Embryonic facial prominence (tissue), 1 donor: ENCODE measurements at regions not wholly inside any gene's neighbourhood (a gene's known extent, or its start where the extent isn't known, plus 50 kb on each side); places are given as distances from the start of the nearest gene placed in this dataset.

Experiments
- DNase-seq: peaks from one replicate; pipeline ENCODE4 v3.0.0-alpha.2; 2016; ENCODE audit errors: extremely low spot score

DNA sequence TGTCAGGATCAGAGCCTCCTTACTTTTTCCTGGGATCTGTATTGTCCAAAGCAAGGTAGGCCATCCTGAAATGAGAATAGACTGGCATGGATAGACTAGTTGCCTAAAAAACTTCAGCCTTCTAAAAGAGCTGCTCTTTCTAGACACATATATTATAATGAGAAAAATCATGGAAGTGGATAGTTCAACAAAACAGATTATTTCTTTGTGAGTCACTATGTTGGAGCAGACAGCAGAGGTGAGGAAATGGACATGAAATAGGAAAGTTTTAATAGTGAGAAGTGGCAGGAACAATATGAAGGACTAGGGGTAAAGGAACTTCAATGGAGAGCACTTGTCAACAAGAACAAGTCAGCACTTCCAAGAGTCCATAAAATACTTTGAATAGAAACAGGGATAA, 101.9 kb upstream of the ANO3 start:
- DNase-seq = no peak

DNA sequence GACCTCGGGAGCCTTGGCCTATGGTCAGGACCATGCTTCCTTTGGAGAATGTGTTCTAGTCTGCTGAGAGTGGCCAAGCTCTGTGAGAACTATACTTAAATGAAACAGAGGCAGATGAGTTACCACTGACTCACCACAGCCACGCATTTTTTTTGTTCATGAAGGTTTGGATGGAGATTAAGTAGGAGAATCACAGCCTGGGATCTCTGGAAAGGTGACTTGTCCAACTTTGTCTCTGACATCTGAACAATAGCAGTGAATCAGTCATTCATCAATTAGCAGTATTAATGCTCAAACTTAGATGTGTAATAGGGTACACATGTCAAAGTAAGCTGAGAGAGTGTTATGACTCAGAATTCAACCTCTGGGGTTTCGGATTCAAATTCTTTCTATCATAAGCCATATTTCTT, 100.7 kb upstream of the ANO3 start:
- DNase-seq = no peak

DNA sequence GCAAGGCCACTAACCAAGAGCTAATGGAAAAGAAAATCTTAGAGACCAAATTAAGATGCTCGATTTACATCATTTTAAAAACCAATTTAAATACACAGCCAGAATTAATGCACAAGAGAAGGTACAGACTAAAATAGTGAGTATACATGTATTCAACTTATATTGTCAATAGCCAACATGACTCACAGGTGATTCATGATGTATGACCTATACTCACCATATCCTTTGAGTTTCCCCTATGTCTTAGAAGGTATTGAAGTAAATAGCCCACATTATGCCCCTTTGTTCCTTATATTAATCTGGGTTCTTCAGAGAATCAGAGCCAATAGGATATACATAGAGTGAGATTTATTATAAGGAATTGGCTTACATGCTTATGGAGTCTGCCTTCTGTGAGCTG, 97.5 kb upstream of the ANO3 start:
- no peak for DNase-seq

DNA sequence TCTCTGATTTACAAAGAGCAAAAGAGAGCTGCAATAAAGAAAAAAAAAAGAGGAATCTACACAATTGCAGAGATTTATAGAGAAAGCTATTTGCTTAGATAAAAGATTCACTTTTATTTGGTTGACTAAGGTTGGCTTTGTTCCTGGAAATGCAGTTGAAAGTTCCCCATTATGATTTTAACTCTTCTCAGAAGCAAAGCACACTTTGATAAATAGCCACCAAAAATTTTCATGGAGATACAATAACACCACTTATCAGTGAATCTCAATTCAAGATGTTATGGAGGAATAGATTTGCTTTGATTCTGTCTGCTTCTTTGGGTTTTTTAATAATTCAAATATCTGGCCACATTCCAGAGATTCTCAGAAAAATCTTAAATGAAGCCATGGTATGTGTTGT, 88.5 kb upstream of the ANO3 start:
- no peak for DNase-seq

- no peak for DNase-seq
These were observed 87.7 kb upstream of the ANO3 start for GRCh38 chr11:26244207-26244606.

DNA sequence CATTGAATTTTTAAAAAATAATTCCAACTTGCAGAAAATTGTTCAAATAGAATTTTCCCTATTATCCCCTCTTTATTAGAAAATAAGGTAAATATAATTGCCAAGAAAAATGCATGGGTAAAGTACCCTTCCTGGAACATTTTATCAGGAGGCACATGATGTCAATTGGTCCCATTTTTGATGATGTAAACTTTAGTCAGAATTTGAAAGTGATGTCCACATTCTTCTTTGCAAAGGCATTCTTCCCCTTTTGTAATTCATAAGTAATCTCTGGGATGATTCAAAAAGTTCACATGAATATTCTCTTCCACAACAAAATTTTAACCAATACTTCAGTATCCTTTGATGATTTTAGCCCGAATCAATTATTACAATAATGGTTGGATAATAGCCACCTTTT, 86.9 kb upstream of the ANO3 start:
- no peak for DNase-seq

DNA sequence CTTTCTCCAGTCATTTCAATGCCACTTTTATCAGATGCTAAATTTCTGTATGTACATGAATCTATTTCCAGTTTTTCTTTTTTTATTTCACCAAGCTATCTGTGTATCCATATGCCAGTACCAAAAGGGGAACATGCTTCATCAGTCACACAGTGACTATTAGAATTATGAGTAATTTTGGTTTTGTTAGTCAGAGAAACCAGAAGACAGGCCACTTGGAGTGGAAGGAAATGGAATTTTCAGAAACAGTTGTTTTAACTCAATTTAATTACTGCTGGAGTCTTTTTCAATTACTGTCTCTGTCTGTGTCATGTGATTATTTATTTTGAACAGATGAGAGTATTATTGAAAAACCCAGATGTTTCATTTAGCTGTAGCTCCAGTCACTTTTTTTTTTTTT, 84.6 kb upstream of the ANO3 start:
- DNase-seq = no peak

- DNase-seq = no peak
These were observed 83.3 kb upstream of the ANO3 start for GRCh38 chr11:26248661-26249060.

DNA sequence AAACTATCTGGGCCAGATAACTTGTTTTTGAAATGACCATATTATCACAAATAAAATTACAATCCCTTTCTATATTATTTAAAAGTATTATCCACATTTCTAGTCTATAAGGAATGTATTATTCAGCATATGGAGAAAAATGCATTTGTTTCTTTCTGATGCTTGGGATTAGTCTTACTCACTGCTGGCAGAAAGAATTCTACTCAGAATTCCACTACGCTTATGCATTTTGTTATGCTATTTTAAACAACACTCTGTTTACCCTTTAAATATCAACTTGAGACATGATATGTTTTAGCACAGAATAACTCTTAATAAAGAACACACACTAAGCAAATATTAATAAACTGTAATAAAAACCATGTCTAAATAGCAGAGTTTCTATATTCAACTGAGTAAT, 77.6 kb upstream of the ANO3 start:
- no peak for DNase-seq

- DNase-seq = no peak
These were observed 68.2 kb upstream of the ANO3 start for GRCh38 chr11:26263769-26264168.

DNA sequence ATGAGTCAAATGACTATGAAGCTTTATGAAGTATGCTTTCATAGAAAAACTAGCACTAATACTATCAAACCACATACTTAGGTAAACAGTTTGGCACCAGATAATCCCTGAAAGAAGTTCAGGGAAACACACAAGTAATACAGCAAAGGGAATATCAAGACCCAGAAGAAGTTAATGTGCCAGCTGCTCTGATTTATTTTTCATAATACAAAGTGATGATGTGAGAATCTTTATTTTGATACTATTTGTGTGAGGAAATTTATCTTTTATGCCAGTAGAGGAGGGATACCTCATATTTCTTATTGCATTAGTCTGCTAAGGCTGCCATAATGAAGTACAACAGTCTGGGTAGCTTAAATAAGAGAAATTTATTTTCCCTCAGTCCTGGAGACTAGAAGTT, 67.7 kb upstream of the ANO3 start:
- no peak for DNase-seq

DNA sequence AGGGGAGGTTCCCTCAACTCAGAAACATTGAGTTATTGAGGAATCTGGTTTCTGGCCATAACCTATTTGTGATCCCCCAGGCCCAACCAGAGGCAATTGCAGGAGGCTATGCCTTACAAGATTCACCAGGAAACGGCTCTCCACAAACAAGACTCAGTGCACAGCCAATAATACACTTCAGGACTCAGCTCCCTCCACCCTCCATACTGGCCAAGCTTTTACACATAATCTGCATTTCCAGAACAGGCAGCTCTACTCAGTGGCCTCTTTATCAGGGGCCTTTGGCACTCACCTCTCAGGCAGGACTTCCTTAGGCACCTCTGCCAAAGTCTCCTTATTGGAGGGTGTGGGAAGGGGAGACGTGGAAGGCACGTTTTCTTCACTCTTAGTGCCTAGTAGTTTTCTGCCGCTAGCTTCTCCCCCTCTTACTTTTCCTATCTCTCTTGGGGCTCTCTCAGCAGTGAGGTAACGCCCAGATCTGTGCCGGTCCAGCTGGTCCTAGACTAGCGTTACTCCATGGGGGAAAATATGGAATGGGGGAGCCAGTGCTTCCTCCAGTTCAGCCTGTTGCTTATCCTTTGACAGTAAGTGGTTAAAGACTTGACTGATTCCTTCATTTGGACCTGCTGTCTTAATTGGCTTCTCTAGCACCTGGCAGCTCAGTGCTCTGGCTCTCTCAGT, 62.8 kb upstream of the ANO3 start:
- no peak for DNase-seq

GRCh38 chr11:26271666-26272065, 60.3 kb upstream of the ANO3 start:
- no peak for DNase-seq

GRCh38 chr11:26276798-26277424, 55.0 kb upstream of the ANO3 start:
- peak; percentile 29 for DNase-seq

DNA sequence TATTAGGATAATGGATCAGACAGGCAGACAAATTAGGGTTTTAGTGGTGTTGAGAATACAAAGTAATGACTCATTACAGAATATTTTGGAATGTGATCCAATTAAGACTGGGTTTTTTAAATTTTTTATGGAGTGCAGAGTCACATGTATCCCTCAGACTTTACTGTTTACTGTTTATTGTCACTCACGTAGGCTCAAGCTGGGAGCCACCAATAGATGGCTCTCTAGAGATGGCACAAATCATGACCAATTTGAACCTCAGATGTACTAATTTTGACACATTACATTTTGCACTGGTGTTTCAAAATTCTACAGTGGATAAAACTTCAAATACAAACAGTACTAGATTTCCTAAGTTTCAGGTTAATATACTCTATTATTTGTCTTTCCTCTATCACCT, 53.6 kb upstream of the ANO3 start:
- DNase-seq = no peak
